ENCODE measurements at regions not wholly inside any gene's neighbourhood (a gene's known extent, or its start where the extent isn't known, plus 50 kb on each side); places are given as distances from the start of the nearest gene placed in this dataset.
A peak's percentile ranks its signal among the peaks of the same experiment; 100 is the strongest.

DNA sequence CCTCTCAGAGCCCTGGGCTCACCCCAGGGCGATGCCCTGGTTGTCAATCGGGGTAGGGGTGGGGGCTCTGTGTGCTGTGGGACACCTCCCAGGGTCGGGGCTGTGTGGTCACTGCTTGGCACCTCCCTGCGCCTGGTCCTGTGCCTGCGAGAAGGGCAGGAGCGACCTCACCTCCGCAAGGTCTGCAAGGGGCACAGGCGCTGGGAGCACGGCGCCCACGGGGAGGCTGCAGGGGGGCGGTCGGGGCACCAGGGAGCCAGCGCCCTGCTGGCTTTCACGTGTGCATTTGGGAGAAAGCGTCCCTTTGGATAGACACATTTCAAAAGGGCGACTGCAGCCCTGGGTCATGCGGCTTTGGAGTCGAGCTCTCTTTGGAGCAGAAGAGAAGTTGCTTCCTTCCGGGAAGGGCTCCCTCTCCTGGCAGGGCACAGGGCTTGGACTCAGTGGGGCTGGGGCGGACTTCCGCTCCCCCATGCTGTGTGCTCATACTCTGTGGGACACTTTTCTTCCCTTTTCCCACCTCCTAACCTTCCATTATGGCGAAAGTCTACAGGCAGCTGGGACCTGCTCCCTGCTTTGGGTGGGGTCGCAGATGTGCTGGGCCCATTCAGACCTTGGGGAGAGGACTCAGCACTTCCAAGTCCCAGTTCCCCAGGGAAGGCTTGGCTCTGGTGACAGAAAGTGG, 52.9 kb upstream of the SLC28A3 start:
- DNase-seq (ENCODE audit: low read depth), result no peak

DNA sequence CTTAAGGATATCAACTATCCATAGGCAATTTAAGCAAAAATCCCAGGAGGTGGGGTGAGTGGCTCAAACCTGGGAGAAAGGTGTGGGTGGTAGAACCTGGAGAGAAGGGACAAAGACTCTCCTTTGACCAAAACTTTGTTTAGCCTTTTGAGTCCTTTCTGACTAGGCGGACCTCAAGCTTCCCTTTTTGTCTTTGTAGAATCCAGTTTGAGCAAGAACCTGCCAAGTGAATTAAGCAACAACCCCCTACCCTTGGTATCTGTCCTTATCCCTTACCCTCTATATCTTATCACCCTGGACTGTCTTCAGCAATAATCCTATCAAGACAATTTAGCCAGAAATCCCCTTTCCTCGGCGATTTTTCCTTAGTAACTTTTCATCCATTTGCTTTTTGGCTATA, 53.5 kb upstream of the SLC28A3 start:
- no peak for DNase-seq (ENCODE audit: low read depth)

DNA sequence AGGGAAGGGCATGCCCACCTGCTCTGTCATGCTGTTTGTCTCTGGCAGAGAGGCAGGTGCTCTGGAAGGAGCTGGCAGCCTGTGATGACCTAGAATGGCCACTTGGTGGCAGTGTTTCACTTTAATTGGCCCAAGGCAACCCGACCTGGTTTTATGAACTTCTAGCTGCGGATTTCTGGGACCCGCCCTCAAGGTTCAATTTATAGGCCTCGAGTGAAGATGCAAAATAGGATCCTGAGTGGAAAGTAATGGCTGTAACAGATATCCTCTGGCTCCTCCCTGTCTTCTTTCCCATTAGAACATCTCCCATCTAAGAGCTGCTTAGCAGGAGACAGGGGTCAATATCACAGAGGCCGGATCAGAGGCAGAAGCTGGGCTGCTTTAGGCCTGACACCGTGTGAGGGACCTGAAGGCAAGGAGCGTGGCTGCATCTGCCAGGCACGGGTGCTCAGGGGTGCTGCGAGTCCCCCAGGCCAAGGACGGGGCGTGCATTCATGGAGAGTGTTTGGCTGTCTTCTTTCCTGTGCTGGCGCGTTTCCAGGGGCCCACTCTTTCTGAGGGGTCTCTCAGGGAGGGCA, 56.7 kb upstream of the SLC28A3 start:
- peak; percentile 32 for DNase-seq (ENCODE audit: low read depth)

DNA sequence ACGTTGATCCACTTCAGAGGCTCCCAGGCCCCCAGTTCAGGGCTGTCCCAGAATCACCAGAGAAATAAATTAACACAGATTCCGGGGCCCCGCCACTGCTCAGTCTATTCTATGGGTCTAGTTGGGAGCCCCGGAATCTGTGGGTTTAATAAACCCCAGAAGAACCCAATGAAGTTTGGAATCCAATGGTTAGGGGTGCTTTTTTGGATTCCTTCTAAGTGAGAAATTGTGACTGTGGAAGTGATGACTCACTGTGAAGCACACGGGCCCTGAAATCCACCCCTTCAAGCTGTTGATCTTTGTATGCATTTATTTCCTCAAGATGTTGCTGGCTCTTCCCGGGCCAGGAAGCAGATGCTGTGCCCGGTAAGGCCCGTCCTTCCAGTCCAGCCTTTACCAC, 57.3 kb upstream of the SLC28A3 start:
- no peak for DNase-seq (ENCODE audit: low read depth)

DNA sequence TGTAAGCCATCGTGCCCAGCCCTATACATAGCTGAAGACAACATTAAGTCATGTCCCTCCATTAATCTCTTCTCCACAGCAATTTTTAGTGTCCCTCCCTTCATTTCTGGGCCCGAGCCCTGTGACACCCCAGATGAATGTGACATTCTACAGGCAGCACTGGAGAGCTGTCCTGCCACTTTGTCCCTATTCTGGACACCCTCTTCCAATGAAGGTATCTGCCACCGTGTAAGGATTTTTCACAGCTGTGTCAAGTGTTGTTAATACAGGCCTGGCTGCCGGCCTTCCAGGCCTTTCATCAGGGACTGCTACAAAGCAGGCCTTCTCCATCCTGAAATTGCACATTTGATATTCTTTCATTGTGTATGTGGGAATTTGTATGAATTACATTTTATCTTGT, 62.0 kb upstream of the SLC28A3 start:
- DNase-seq (ENCODE audit: low read depth), result no peak

DNA sequence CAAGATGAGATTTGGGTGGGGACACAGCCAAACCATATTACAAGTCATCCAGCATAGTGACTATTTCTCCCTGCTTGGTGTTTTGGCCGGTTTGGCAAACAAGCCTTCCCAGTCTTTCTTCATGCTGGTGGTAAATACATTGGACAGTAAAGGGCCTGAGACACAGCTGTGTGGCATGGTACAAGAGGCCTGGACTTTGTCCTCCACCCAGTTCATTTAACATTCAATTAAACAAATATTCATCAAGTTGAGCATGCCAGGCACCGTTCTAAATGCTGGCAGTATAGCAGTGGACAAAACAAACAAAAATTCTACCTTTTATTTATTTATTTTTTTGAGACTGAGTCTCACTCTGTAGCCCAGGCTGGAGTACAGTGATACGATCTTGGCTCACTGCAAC, 62.7 kb upstream of the SLC28A3 start:
- no peak for DNase-seq (ENCODE audit: low read depth)

DNA sequence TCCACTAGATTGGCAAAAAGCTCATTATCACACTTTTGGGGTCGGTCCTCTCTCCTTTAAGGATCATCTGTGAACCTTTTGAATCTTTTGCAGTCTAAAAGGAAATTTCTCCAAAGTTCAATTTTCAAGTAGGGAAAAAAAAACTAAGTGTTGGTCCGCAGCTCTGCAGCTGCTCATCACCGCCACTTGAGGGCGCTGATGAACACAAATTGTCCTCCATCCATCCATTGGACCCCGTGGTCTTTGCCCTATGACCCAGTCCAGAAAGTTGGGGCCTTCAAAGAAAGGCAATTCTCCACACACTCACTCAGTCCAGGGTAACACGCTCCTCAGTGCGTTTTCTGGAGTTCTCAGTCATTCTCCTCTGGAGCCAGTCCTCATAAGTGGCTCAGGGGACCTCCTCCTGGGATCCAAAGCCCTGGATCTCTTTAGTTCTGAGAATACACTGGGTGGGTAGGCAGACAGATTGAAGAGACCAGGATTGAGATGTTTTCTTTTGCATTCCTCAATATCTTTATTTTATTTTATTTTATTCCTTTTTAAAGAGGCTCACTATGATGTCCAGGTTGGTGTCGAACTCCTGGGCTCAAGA, 63.6 kb upstream of the SLC28A3 start:
- DNase-seq (ENCODE audit: low read depth), result no peak

DNA sequence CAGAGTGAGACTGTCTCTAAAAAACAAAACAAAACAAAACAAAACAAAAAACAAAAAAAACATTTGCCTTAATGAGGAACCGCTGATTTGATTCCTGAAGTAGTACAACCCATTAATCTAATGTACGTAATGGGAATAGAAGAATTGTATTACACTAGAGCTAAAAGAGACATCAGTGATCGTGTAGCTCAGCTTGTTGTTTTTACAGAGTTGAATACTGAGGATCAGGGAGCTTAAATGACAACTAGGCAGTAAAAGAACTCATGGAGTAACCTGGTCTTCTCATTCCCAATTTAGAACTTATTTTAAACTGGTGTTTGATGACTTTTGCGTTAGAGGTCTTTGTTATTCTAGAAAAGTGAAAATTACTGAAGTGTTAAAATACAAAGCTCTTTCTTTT, 65.1 kb upstream of the SLC28A3 start:
- DNase-seq (ENCODE audit: low read depth), result no peak

DNA sequence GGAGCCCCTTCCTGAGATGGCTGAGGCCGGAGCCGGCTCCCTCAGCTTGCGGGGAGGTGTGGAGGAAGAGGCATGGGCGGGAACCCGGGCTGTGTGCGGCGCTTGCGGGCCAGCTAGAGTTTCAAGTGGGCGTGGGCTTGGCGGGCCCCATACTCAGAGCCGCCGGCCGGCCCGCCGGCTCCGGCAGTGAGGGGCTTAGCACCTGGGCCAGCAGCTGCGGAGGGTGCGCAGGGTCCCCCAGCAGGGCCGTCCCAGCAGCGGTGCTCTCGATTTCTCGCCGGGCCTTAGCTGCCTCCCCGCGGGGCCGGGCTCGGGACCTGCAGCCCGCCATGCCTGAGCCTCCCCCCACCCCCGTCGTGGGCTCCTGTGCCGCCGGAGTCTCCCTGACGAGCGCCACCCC, 67.9 kb upstream of the SLC28A3 start:
- DNase-seq (ENCODE audit: low read depth), result no peak

DNA sequence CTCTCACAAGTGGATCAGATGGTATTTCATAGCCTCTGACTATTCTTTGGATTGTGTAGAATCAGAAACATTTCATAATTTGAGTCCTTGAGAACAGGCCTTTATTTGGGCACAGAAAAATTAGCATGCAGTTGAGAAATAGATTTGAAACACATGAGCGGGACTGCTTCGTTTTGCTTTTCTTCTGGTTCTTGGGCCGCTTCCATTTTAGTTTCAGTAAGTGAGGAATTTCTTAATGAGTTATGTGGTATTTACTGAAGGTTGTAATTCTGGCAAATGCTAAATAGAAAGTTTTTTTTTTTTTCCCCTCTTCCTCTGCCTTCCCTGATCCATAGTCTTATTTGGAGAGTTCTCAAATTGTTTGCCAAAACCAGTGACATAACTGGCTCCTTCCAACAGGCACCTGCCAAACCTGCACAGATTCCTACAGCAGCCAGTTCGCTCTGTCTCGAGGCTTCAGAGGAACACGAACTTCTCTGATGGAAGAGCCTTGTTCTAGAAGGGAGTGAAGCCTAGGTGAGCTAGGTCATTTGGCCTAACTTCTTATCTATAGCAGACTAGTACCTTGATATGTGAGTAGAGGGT, 71.2 kb upstream of the SLC28A3 start:
- DNase-seq (ENCODE audit: low read depth), result no peak

DNA sequence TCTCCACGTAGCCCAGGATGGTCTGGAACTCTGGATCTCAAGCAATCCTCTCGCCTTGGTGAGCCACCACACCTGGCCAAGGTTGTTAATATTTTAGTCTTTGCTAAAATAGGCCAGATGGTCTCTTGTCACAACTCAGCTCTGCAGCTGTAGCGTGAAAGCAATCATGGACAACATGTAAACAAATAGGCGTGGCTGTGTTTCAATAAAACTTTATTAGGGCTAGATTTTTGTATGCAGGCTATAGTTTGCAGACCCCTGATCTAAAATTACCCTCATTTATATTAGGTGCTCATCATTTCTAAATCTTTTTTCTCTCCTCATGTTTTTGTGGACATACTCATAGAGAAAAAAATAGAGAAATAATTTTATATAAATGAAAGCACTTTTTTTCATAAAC, 72.1 kb upstream of the SLC28A3 start:
- DNase-seq (ENCODE audit: low read depth), result no peak

DNA sequence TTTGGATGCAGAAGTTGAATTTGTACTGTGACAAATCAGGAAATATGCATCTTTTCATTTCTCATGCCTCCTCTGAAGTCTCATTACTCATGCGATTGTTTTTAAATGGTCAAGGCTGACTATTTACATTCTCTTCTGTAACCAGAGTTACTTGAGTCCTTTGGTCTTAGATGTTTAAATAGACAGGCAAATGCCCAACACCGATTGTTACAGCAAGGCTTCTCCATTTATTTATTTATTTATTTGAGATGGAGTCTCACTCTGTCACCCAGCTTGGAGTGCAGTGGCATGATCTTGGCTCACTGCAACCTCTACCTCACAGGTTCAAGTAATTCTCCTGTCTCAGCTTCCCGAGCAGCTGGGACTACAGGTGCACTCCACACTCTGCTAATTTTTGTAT, 72.7 kb upstream of the SLC28A3 start:
- no peak for DNase-seq (ENCODE audit: low read depth)

DNA sequence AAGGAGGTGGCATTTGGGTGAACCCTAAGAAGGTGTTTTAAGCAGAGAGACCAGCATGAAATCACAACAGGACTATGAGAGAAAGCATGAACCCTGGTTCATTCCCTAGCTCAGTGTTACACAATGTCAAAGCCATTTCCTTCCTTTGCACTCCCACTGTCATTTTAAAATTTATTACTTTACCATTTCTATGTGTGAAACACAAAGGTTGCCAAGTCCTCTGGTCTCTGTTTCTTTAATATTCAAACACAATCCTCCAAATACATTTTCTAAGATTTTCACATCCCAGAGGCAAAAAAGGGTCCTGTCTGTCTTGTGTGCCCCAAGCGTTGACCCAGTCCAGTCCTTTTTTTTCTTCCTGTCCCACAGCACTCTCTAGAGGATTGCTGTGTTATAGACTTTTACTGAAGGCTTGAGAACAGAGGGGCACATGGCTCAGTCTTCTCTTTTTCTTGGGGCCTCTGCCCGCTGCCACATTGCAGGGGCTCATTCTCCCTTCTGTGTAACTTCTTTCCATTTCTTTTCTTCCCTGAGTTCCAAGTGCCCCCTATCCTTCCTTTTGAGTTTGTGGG, 78.6 kb upstream of the SLC28A3 start:
- DNase-seq (ENCODE audit: low read depth), result no peak

DNA sequence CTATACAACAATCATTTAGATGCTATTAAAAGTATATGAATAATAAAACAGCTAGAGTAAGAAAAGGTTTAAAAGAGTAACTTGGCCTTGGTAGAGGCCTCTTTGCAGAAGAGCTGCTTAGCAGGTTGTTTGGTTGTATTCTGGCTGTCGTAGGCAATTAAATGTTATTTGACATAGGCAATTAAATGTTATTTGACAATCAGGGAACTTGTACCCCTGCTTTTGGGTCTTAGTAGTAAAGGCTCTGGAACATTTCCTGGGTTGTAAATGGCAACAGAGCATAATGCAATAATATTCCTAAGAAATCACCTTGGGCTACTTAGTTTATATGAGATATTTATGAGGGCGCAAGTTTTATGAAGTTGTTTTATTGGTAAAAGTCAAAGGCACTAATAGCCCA, 84.4 kb upstream of the SLC28A3 start:
- no peak for DNase-seq (ENCODE audit: low read depth)

DNA sequence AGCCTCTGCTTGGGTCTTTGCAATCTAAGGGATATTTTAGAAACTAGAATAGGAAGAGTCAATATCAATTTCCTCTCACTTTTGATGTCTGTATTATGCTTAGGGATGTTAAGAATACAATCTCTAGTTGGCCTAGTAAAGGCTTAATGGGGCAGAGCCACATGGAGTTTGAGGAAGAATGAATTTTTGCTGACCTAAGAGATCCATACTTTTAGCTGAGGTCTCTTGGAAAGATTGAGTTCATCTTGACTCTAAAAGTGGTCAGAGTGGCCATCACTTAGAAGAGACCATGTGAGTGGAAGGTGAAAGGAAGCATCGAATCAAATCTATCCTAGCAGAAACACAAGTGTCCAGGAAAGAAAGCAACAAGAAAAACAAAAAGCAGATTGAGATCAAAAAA, 92.2 kb upstream of the SLC28A3 start:
- DNase-seq (ENCODE audit: low read depth), result no peak

DNA sequence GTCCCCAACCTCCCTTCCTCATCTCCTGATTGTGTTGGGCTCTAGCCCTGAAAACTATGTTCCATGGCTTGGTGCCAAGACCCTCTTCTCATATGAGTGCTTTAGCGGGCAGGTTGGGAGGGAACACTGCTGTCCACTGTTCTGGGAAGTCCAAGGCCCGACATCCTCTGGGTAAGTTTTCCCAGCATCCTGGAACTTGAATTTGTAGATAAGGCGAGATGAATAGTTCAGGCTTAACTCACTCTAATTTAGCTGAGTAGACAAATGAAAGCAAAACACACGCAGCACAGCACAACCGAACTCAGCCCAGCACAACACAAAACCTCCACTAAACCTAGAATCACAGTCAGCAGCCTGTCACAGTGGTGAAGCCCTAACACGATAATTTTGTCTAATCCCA, 95.3 kb upstream of the SLC28A3 start:
- no peak for DNase-seq (ENCODE audit: low read depth)

DNA sequence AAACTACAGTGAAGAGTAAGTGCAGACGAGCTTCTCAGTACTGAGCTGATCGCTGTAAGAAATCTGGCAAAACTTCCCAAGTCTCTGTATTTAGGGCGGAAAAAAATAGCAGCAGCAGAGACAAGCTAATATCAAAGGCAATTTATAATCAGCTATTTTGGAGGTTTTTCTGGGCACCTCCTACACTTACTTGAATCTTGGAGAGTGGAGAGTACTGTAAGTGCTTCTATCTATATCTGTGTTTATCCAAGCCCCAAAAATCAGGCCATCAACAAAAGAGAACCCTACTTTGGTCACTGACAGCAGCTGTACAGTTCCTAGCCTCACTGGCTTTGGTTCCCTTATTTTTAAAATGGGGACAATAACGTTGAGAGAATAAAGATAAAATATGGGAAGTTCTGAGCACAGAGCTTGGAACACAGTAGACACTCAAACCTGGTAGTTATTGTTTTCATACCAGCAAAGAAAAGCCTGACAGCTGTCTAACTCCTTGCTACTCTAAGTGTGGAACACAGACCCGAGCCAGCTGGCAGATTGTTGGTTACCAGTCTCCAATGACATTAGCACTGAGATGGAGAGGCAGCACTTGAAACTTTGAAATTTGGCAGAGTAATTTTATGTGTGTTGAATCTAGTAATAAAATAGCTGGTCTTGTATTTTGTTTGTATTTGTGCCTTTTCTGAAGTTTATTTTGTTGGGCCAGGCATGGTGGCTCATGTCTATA, 96.0 kb upstream of the SLC28A3 start:
- DNase-seq (ENCODE audit: low read depth), result no peak

DNA sequence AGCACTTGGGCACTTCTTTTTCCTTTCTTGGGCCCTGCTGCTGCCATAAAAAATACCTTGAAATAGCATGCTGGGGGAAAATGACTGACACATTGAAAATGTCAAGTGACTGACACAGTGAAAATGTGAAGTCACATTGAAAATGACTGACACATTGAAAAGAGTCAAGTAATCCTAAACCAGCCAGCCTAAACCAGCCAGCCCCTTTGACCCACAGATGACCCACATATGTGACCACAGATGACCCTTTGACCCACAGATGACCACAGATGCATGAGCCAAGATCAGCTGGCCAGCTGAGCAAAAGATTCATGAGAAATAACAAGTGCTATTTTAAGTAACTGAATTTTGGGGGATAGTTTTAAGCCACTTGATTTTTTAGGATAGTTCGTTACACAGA, 97.8 kb upstream of the SLC28A3 start:
- no peak for DNase-seq (ENCODE audit: low read depth)

DNA sequence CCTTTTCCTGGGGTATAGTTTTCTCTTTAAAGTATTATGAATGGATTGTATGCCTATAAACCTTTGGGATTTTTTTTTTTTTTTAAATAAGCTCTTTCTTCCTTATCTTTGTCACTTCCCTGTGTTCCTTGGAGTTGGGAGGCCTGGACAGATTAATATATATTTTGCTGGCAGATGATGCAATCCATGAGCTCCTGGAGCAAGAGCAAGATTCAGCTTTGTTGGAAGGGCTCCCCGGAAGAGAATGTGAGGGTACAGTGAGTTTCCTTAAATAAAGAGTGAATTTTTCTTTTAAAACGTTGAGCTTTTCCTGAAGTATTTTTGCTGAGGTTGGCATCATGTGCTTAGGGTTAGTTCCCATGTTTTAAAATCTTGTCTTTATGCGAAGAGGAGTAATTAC, 98.7 kb upstream of the SLC28A3 start:
- DNase-seq (ENCODE audit: low read depth), result no peak

DNA sequence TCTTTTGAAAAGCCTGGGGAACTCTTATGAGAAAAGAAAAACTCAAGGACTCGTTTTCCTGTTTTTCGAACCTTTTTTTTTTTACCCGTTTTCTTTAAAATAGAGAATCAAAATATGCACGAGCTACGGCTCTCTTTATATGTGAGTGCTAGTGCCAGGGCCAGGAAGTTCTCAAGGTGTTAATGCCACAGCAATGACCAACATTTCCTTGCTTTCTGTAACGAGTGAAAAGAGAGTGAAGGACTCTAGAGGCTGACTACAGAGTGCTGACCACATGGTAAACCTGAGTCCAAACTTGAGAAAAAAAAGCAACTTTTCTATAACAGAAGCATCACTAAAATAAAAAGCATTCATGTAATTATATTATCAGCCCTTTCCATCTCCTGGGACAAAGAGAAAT, 102.2 kb upstream of the SLC28A3 start:
- no peak for DNase-seq (ENCODE audit: low read depth)

DNA sequence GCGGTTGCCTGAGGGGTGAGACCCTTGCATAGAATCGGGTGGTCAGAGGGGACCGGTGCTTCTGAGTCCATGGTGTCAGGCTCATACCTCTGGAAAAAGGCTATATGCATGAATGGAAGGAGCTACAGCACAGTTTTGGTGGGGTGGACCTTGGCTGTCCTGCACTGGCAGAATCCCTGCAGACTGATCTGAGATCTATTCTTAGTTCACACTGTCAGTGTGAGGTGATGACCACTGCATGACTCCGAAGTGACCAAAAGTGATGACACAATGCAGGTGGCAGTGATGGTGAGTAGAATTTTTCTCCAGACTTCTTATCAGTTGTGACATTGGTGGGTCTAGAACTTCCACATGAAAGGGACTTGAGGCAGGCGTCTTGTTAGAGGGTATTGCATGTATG, 105.2 kb upstream of the SLC28A3 start:
- no peak for DNase-seq (ENCODE audit: low read depth)

DNA sequence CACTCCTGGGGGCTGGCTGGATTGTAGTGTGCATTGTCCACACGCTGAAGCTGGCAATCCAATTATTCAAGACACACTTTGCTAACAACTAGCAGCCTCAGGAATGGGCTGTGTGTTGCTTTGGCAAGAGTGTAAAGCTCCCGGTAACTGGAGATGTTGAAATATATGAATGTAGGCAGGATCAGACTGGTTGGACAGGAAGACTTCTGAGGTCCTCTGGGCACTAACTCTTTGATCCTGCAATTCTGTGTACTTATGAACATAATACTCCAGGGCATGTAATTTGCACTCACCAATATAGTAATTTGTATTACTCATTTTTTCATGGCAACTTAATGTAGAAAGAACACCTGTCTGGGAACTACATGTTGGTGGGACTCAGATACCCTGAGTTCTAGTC, 106.7 kb upstream of the SLC28A3 start:
- DNase-seq (ENCODE audit: low read depth), result no peak

DNA sequence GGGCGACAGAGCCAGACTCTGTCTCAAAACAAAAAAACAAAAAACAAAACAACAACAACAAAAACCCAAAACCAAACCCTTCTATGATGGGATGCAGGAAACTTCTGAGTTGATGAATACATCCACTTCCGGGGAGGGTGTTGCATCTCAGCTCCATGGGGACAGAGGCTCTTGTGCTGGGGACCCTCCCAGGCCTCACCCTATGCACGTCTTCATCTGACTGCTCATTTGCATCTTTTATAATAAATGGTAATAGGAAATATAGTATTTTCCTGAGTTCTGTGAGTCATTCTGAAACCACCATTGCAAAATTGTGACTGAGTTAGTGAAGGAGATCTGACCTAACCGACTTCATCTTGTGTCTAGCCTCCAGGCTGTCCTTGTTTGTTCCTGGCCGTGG, 109.5 kb upstream of the SLC28A3 start:
- DNase-seq (ENCODE audit: low read depth), result no peak
